Mesodermal cell (in vitro differentiated cells): ENCODE measurements at regions not wholly inside any gene's neighbourhood (a gene's known extent, or its start where the extent isn't known, plus 50 kb on each side); places are given as distances from the start of the nearest gene placed in this dataset.

Experiments
- H3K27ac ChIP-seq: 2 replicates; pipeline ENCODE4 v1.7.0; 2013; ENCODE audit warnings: mild to moderate bottlenecking, low read depth, low read length, moderate library complexity; ENCODE audit not compliant: severe bottlenecking
- H3K36me3 ChIP-seq: 2 replicates; pipeline ENCODE4 v1.7.1; 2013; ENCODE audit warnings: mild to moderate bottlenecking, low read length, moderate library complexity; ENCODE audit not compliant: control insufficient read depth, insufficient read depth
- H3K4me1 ChIP-seq: one replicate; pipeline ENCODE4 v1.7.1; 2013; ENCODE audit warnings: mild to moderate bottlenecking, low read length; ENCODE audit not compliant: insufficient read depth, control insufficient read depth, poor library complexity, severe bottlenecking
- H3K4me3 ChIP-seq: 2 replicates; pipeline ENCODE4 v1.7.0; 2013; ENCODE audit warnings: low read length, control low read depth, mild to moderate bottlenecking; ENCODE audit not compliant: insufficient read depth, poor library complexity, severe bottlenecking; ENCODE audit errors: extremely low read depth
- H3K9me3 ChIP-seq: 2 replicates; pipeline ENCODE4 v1.7.1; 2013; ENCODE audit warnings: mild to moderate bottlenecking, low read length, moderate library complexity; ENCODE audit not compliant: control insufficient read depth
- WGBS, 2 experiments: methylation state at CpG; one replicate each; pipeline ENCODE4 v1.1.5; 2013; ENCODE audit warnings: missing lambda C conversion rate in 2 of 2; ENCODE audit not compliant: insufficient coverage in 2 of 2; 5-methylcytosine and 5-hydroxymethylcytosine counted together

GRCh38 chr1:37128091-37128490, 93.8 kb upstream of the GRIK3 start:
- no peaks in the 10 kb centered on the region for H3K4me1 ChIP-seq
- no peaks in the 10 kb centered on the region for H3K9me3 ChIP-seq
- WGBS, 2 experiments = 83 to 90% methylated on average over 6 of the region's 6 CpGs
- H3K4me3 ChIP-seq = no peak overlapping the region
- H3K27ac ChIP-seq = no peak overlapping the region
- H3K36me3 ChIP-seq = no peaks in the 10 kb centered on the region

GRCh38 chr1:37130221-37130948, 96.1 kb upstream of the GRIK3 start:
- Histone ChIP-seq H3K4me1 (no peaks in the 10 kb centered on the region), H3K4me3 (no peak overlapping the region), H3K9me3 (no peaks in the 10 kb centered on the region), H3K36me3 (no peaks in the 10 kb centered on the region), H3K27ac (no peak overlapping the region)
- 62 to 74% methylated on average over 3 to 4 of the region's 5 CpGs for WGBS, 2 experiments

GRCh38 chr1:37131281-37131680, 97.0 kb upstream of the GRIK3 start:
- 78 to 95% methylated on average over 4 of the region's 5 CpGs for WGBS, 2 experiments
- H3K4me1 ChIP-seq = no peaks in the 10 kb centered on the region
- H3K36me3 ChIP-seq = no peaks in the 10 kb centered on the region
- H3K9me3 ChIP-seq = no peaks in the 10 kb centered on the region
- H3K27ac ChIP-seq = no peak overlapping the region
- no peak overlapping the region for H3K4me3 ChIP-seq

GRCh38 chr1:37133276-37134145, 99.2 kb upstream of the GRIK3 start:
- no peaks in the 10 kb centered on the region for H3K9me3 ChIP-seq
- H3K27ac ChIP-seq = no peak overlapping the region
- WGBS, 2 experiments = 80 to 90% methylated on average over 13 to 15 of the region's 19 CpGs
- H3K4me1 ChIP-seq = no peaks in the 10 kb centered on the region
- H3K4me3 ChIP-seq = no peak overlapping the region
- H3K36me3 ChIP-seq = no peaks in the 10 kb centered on the region

- H3K27ac ChIP-seq = no peak overlapping the region
- no peaks in the 10 kb centered on the region for H3K4me1 ChIP-seq
- no peaks in the 10 kb centered on the region for H3K36me3 ChIP-seq
- H3K9me3 ChIP-seq = no peaks in the 10 kb centered on the region
- H3K4me3 ChIP-seq = no peak overlapping the region
- WGBS, 2 experiments = 88 to 90% methylated on average over 4 of the region's 4 CpGs
These were observed 100.3 kb upstream of the GRIK3 start for GRCh38 chr1:37134599-37134998.

GRCh38 chr1:37135032-37135431, 100.7 kb upstream of the GRIK3 start:
- no peaks in the 10 kb centered on the region for H3K36me3 ChIP-seq
- no peaks in the 10 kb centered on the region for H3K4me1 ChIP-seq
- no peak overlapping the region for H3K27ac ChIP-seq
- 86 to 88% methylated on average over 6 to 8 of the region's 8 CpGs for WGBS, 2 experiments
- no peaks in the 10 kb centered on the region for H3K9me3 ChIP-seq
- no peak overlapping the region for H3K4me3 ChIP-seq

- no peaks in the 10 kb centered on the region for H3K36me3 ChIP-seq
- WGBS, 2 experiments = 50 to 69% methylated on average over 2 of the region's 7 CpGs
- no peaks in the 10 kb centered on the region for H3K9me3 ChIP-seq
- H3K4me1 ChIP-seq = no peaks in the 10 kb centered on the region
- no peak overlapping the region for H3K4me3 ChIP-seq
- H3K27ac ChIP-seq = no peak overlapping the region
These were observed 102.7 kb upstream of the GRIK3 start for GRCh38 chr1:37137014-37137413.

- H3K36me3 ChIP-seq = no peaks in the 10 kb centered on the region
- no peak overlapping the region for H3K27ac ChIP-seq
- WGBS, 2 experiments = 88 to 94% methylated on average over 4 of the region's 4 CpGs
- no peaks in the 10 kb centered on the region for H3K4me1 ChIP-seq
- H3K4me3 ChIP-seq = no peak overlapping the region
- no peaks in the 10 kb centered on the region for H3K9me3 ChIP-seq
These were observed 103.3 kb upstream of the GRIK3 start for GRCh38 chr1:37137601-37138000.

GRCh38 chr1:37143800-37144199, 109.5 kb upstream of the GRIK3 start:
- WGBS, 2 experiments = 71 to 83% methylated on average over 1 of the region's 5 CpGs
- Histone ChIP-seq H3K27ac (no peak overlapping the region), H3K36me3 (no peaks in the 10 kb centered on the region), H3K4me1 (no peaks in the 10 kb centered on the region), H3K4me3 (no peak overlapping the region), H3K9me3 (no peaks in the 10 kb centered on the region)

- no peaks in the 10 kb centered on the region for H3K36me3 ChIP-seq
- no peaks in the 10 kb centered on the region for H3K9me3 ChIP-seq
- H3K4me3 ChIP-seq = no peak overlapping the region
- H3K27ac ChIP-seq = no peak overlapping the region
- no peaks in the 10 kb centered on the region for H3K4me1 ChIP-seq
- 75% methylated on average over 2 of the region's 3 CpGs; no CpG with 5 or more reads in 1 of the 2 experiments for WGBS, 2 experiments
These were observed 111.8 kb upstream of the GRIK3 start for GRCh38 chr1:37146071-37146470.

- no peak overlapping the region for H3K4me3 ChIP-seq
- no peak overlapping the region for H3K27ac ChIP-seq
- H3K36me3 ChIP-seq = no peaks in the 10 kb centered on the region
- no peaks in the 10 kb centered on the region for H3K9me3 ChIP-seq
- WGBS, 2 experiments = 100% methylated on average over 1 of the region's 2 CpGs; no CpG with 5 or more reads in 1 of the 2 experiments
- no peaks in the 10 kb centered on the region for H3K4me1 ChIP-seq
These were observed 113.1 kb upstream of the GRIK3 start for GRCh38 chr1:37147392-37147831.
